CD14-positive monocyte (primary cell): ENCODE measurements at regions not wholly inside any gene's neighbourhood (a gene's known extent, or its start where the extent isn't known, plus 50 kb on each side); places are given as distances from the start of the nearest gene placed in this dataset.
"Not testable (repeated sequence)": the region's sequence is repeated elsewhere in the genome, so short reads cannot be mapped to it uniquely, and the experiment has no call there.

ENCODE experiments used
- DNase-seq, 3 donors: peaks; one replicate each; pipeline ENCODE4 v3.0.0-alpha.2; 2011 to 2022
- H2AFZ ChIP-seq: 2 replicates; pipeline ENCODE4 v1.6.0; 2012; ENCODE audit warnings: mild to moderate bottlenecking, low read depth, low read length, inconsistent platforms; ENCODE audit not compliant: insufficient read depth, poor library complexity, severe bottlenecking
- H3K27ac ChIP-seq, 2 donors: 1 replicate in 1 of 2; 2 replicates in 1 of 2; pipeline ENCODE4 v1.5.1; 2012 to 2013; ENCODE audit warnings: low read length in 2 of 2, control low read depth in 1 of 2, inconsistent platforms in 1 of 2, low read depth in 1 of 2, mild to moderate bottlenecking in 1 of 2
- H3K27me3 ChIP-seq, 2 donors: one replicate each; pipeline versions ENCODE4 v1.6.0 to v1.6.1; 2011 to 2013; ENCODE audit warnings: low read length in 2 of 2; ENCODE audit not compliant: control insufficient read depth in 2 of 2, insufficient read depth in 2 of 2
- H3K36me3 ChIP-seq, 2 donors: replicated peaks in 1 of 2; 1 replicate in 1 of 2; 2 replicates in 1 of 2; pipeline versions ENCODE4 v1.5.1 to v1.6.1; 2012 to 2013; ENCODE audit warnings: low read length in 2 of 2, control low read depth in 1 of 2, inconsistent platforms in 1 of 2, mild to moderate bottlenecking in 1 of 2; ENCODE audit not compliant: insufficient read depth in 2 of 2, control insufficient read depth in 1 of 2
- H3K4me1 ChIP-seq, 2 donors: 1 replicate in 1 of 2; 2 replicates in 1 of 2; pipeline versions ENCODE4 v1.5.1 to v1.6.1; 2012 to 2013; ENCODE audit warnings: low read length in 2 of 2, control low read depth in 1 of 2, inconsistent platforms in 1 of 2, mild to moderate bottlenecking in 1 of 2, moderate library complexity in 1 of 2; ENCODE audit not compliant: insufficient read depth in 2 of 2, control insufficient read depth in 1 of 2
- H3K4me2 ChIP-seq: replicated peaks from 2 replicates; pipeline ENCODE3; 2012; ENCODE audit warnings: low read length, moderate library complexity, mild to moderate bottlenecking; ENCODE audit not compliant: poor library complexity, severe bottlenecking; ENCODE audit errors: extremely low read depth
- H3K4me3 ChIP-seq, 3 experiments: fragments of 200-600 bp in 1 of 3; sonication (generic) in 1 of 3; replicated peaks in 1 of 3; 1 replicate in 2 of 3; 2 replicates in 1 of 3; pipeline ENCODE4 v1.5.1; 2011 to 2013; ENCODE audit warnings: low read length in 3 of 3, mild to moderate bottlenecking in 3 of 3, control low read depth in 2 of 3, low read depth in 2 of 3, inconsistent platforms in 1 of 3, moderate library complexity in 1 of 3
- H3K79me2 ChIP-seq: 2 replicates; pipeline ENCODE4 v1.6.0; 2012; ENCODE audit warnings: mild to moderate bottlenecking, control low read depth, inconsistent platforms, low read length, moderate library complexity; ENCODE audit not compliant: insufficient read depth
- H3K9ac ChIP-seq: 2 replicates; pipeline ENCODE4 v1.6.0; 2017; ENCODE audit warnings: low read length, mild to moderate bottlenecking; ENCODE audit not compliant: insufficient read depth, poor library complexity, severe bottlenecking
- H3K9me3 ChIP-seq, 2 donors: replicated peaks in 1 of 2; 1 replicate in 1 of 2; 2 replicates in 1 of 2; pipeline versions ENCODE4 v1.5.1 to v1.6.1; 2012 to 2013; ENCODE audit warnings: low read length in 2 of 2, control low read depth in 1 of 2; ENCODE audit not compliant: control insufficient read depth in 1 of 2, insufficient read depth in 1 of 2
- H4K20me1 ChIP-seq: 2 replicates; pipeline ENCODE4 v1.6.0; 2012; ENCODE audit warnings: mild to moderate bottlenecking, low read length, control low read depth, moderate library complexity; ENCODE audit not compliant: insufficient read depth
- H3K27ac Mint-ChIP-seq, 7 donors: one replicate each; pipeline ENCODE4 v1.8.0; 2020; ENCODE audit warnings: mild to moderate bottlenecking in 7 of 7, mixed read lengths in 7 of 7, moderate library complexity in 6 of 7, inconsistent platforms in 2 of 7
- H3K27me3 Mint-ChIP-seq, 3 donors: one replicate each; pipeline ENCODE4 v1.8.0; 2021 to 2022; ENCODE audit warnings: low read depth in 3 of 3, mild to moderate bottlenecking in 3 of 3, mixed read lengths in 3 of 3, moderate library complexity in 3 of 3, inconsistent platforms in 1 of 3
- H3K36me3 Mint-ChIP-seq, 2 donors: one replicate each; pipeline ENCODE4 v1.8.0; 2020; ENCODE audit warnings: mixed read lengths in 2 of 2, inconsistent platforms in 1 of 2, mild to moderate bottlenecking in 1 of 2
- H3K4me1 Mint-ChIP-seq: one replicate; pipeline ENCODE4 v1.8.0; 2020; ENCODE audit warnings: mild to moderate bottlenecking, mixed read lengths
- H3K4me3 Mint-ChIP-seq, 2 donors: one replicate each; pipeline ENCODE4 v1.8.0; 2020; ENCODE audit warnings: mild to moderate bottlenecking in 2 of 2, mixed read lengths in 2 of 2, moderate library complexity in 1 of 2
- H3K9me3 Mint-ChIP-seq, 7 donors: one replicate each; pipeline ENCODE4 v1.8.0; 2020 to 2022; ENCODE audit warnings: mixed read lengths in 7 of 7, mild to moderate bottlenecking in 6 of 7, moderate library complexity in 6 of 7, inconsistent platforms in 2 of 7
- CTCF ChIP-seq: fragments of 200-600 bp; IDR thresholded peaks from one replicate; pipeline ENCODE4 v1.8.0; 2022; ENCODE audit warnings: antibody characterized with exemption, mild to moderate bottlenecking
- WGBS: methylation state at CpG from one replicate; pipeline ENCODE4 v1.1.5; 2013; ENCODE audit warnings: missing lambda C conversion rate; ENCODE audit not compliant: insufficient coverage; 5-methylcytosine and 5-hydroxymethylcytosine counted together
- intact Hi-C, 2 donors: fragments of 100-400 bp; cut with micrococcal nuclease; formaldehyde crosslinking; loops; one replicate each; pipeline versions ENCODE4 v1.15.0 to v1.15.1; 2023

- TF ChIP-seq CTCF, result no peak
- no peaks in the 10 kb centered on the region for H3K36me3 ChIP-seq
- Mint-ChIP-seq H3K36me3 (no peaks in the 10 kb centered on the region), H3K27ac (no peak overlapping the region), H3K9me3 (peaks cover 0 to 6% (median 0%) of the 10 kb centered on the region in 7 donors), H3K4me3 (no peak overlapping the region), H3K27me3 (no peaks in the 10 kb centered on the region), H3K4me1 (peaks cover 8% of the 10 kb centered on the region)
- H3K9me3 ChIP-seq, result no peaks in the 10 kb centered on the region
- no peak overlapping the region for H3K4me2 ChIP-seq
- H3K79me2 ChIP-seq, result no peaks in the 10 kb centered on the region
- no peak for DNase-seq
- 76% methylated on average over 3 of the region's 3 CpGs for WGBS
- H3K27me3 ChIP-seq, result no peaks in the 10 kb centered on the region
- H4K20me1 ChIP-seq, result no peaks in the 10 kb centered on the region
- no peak overlapping the region for H3K9ac ChIP-seq
- no peaks in the 10 kb centered on the region for H3K4me1 ChIP-seq
- intact Hi-C loops, result no loop called here
- no peak overlapping the region for H3K4me3 ChIP-seq
- no peak overlapping the region for H3K27ac ChIP-seq
- H2AFZ ChIP-seq, result no peak overlapping the region
These were observed 130.4 kb upstream of the MEOX2 start for GRCh38 chr7:15816835-15817426.

GRCh38 chr7:15813448-15813847 lies 127.0 kb upstream of the MEOX2 start:
- DNase-seq, result no peak
- Mint-ChIP-seq H3K36me3 (no peaks in the 10 kb centered on the region), H3K4me3 (no peak overlapping the region), H3K9me3 (peaks cover 1 to 11% (median 4%) of the 10 kb centered on the region in 7 donors), H3K27me3 (no peaks in the 10 kb centered on the region), H3K4me1 (no peaks in the 10 kb centered on the region), H3K27ac (no peak overlapping the region)
- Histone ChIP-seq H3K27ac (no peak overlapping the region), H3K9ac (no peak overlapping the region), H4K20me1 (no peaks in the 10 kb centered on the region), H2AFZ (no peak overlapping the region), H3K4me2 (no peak overlapping the region), H3K27me3 (no peaks in the 10 kb centered on the region), H3K9me3 (no peaks in the 10 kb centered on the region), H3K4me3 (no peak overlapping the region), H3K4me1 (no peaks in the 10 kb centered on the region), H3K36me3 (no peaks in the 10 kb centered on the region), H3K79me2 (no peaks in the 10 kb centered on the region)
- no peak for TF ChIP-seq CTCF
- WGBS, result no CpG with 5 or more reads among the region's 1 CpG
- intact Hi-C loops, result no loop called here

GRCh38 chr7:15810383-15810782 lies 123.9 kb upstream of the MEOX2 start:
- H3K9me3 Mint-ChIP-seq, H4K20me1 ChIP-seq, H3K79me2 ChIP-seq, H3K4me3 Mint-ChIP-seq, DNase-seq, H3K4me2 ChIP-seq, H3K27me3 Mint-ChIP-seq, H3K4me1 ChIP-seq, H3K27ac ChIP-seq, H2AFZ ChIP-seq, H3K36me3 Mint-ChIP-seq, H3K9ac ChIP-seq, H3K36me3 ChIP-seq, H3K27me3 ChIP-seq, H3K27ac Mint-ChIP-seq, H3K9me3 ChIP-seq, H3K4me3 ChIP-seq, intact Hi-C loops, H3K4me1 Mint-ChIP-seq: not testable (repeated sequence)
- 100% methylated on average over 1 of the region's 1 CpG for WGBS
